ENCODE measurements at regions not wholly inside any gene's neighbourhood (a gene's known extent, or its start where the extent isn't known, plus 50 kb on each side); places are given as distances from the start of the nearest gene placed in this dataset.

GRCh38 chrX:42857766-42858165, 79.8 kb upstream of the PPP1R2C start:
- TF ChIP-seq CTCF (IDR thresholded peaks at IDR 0.05; ENCODE audit: borderline replicate concordance, insufficient read depth, low read depth, low read length) = no peak
- H3K4me3 ChIP-seq (ENCODE audit: low read depth, low read length) = no peak overlapping the region

- no peak overlapping the region for H3K4me3 ChIP-seq (ENCODE audit: low read depth, low read length)
- no peak for TF ChIP-seq CTCF (IDR thresholded peaks at IDR 0.05; ENCODE audit: borderline replicate concordance, insufficient read depth, low read depth, low read length)
These were observed 91.0 kb upstream of the PPP1R2C start for GRCh38 chrX:42869011-42869410.

GRCh38 chrX:42869659-42870476, 91.9 kb upstream of the PPP1R2C start:
- no peak overlapping the region for H3K4me3 ChIP-seq (ENCODE audit: low read depth, low read length)
- no peak for TF ChIP-seq CTCF (IDR thresholded peaks at IDR 0.05; ENCODE audit: borderline replicate concordance, insufficient read depth, low read depth, low read length)

GRCh38 chrX:42886519-42886918, 108.6 kb upstream of the PPP1R2C start:
- no peak for TF ChIP-seq CTCF (IDR thresholded peaks at IDR 0.05; ENCODE audit: borderline replicate concordance, insufficient read depth, low read depth, low read length)

GRCh38 chrX:42900947-42901346, 123.0 kb upstream of the PPP1R2C start:
- no peak overlapping the region for H3K4me3 ChIP-seq (ENCODE audit: low read depth, low read length)
- no peak for TF ChIP-seq CTCF (IDR thresholded peaks at IDR 0.05; ENCODE audit: borderline replicate concordance, insufficient read depth, low read depth, low read length)

More at GRCh38 chrX:42886519-42886918, 108.6 kb upstream of the PPP1R2C start:
- no peak overlapping the region for H3K4me3 ChIP-seq (ENCODE audit: low read depth, low read length)

GRCh38 chrX:42902513-42902912, 124.5 kb upstream of the PPP1R2C start:
- no peak overlapping the region for H3K4me3 ChIP-seq (ENCODE audit: low read depth, low read length)
- no peak for TF ChIP-seq CTCF (IDR thresholded peaks at IDR 0.05; ENCODE audit: borderline replicate concordance, insufficient read depth, low read depth, low read length)

GRCh38 chrX:42920752-42921151, 142.8 kb upstream of the PPP1R2C start:
- H3K4me3 ChIP-seq (ENCODE audit: low read depth, low read length) = no peak overlapping the region
- no peak for TF ChIP-seq CTCF (IDR thresholded peaks at IDR 0.05; ENCODE audit: borderline replicate concordance, insufficient read depth, low read depth, low read length)
